HCT116 (cell line): ENCODE measurements at regions not wholly inside any gene's neighbourhood (a gene's known extent, or its start where the extent isn't known, plus 50 kb on each side); places are given as distances from the start of the nearest gene placed in this dataset.

Source experiments
- ATAC-seq: fragments of 200-7000 bp; cut with Tn5 transposase; 2 replicates; pipeline ENCODE4 v1.9.1; 2020; ENCODE audit warnings: mild to moderate bottlenecking, moderate library complexity
- BruUV-seq: library from RNA; stranded (reverse); fragments of 400-500 nt; replicated peaks from 2 replicates; lab custom pipeline; 2021; lab: Mats Ljungman, UMichigan
- CTCF ChIA-PET: fragments of 300-600 bp; sonication (Branson Sonifier 250); formaldehyde crosslinking; loops from one replicate; lab custom pipeline; 2021; ENCODE audit warnings: antibody characterized with exemption; lab: Charles Lee
- POLR2A ChIA-PET: fragments of 300-600, 350-600 bp; sonication (Branson Sonifier 250); formaldehyde crosslinking; loops from one replicate; lab custom pipeline; 2021; ENCODE audit warnings: antibody characterized with exemption; lab: Charles Lee
- RAD21 ChIA-PET, 2 experiments: fragments of 300-600 bp; sonication (Branson Sonifier 250); formaldehyde crosslinking; loops; one replicate each; lab custom pipeline; 2023; ENCODE audit warnings: low total read pairs in 2 of 2; ENCODE audit not compliant: uncharacterized antibody in 2 of 2, unreplicated experiment in 2 of 2, low non-redundant PET in 1 of 2; lab: Charles Lee
- DNase-seq: peaks from one replicate; pipeline ENCODE4 v3.0.0-alpha.2; 2010; ENCODE audit warnings: low read depth, low spot score
- H2AFZ ChIP-seq: fragments of 200-600 bp; shearing (Covaris generic), sonication (generic); 2 replicates; pipeline ENCODE4 v1.6.1; 2017; ENCODE audit warnings: low read depth, mixed run types, mixed read lengths, antibody characterized with exemption, low read length; ENCODE audit not compliant: poor library complexity, severe bottlenecking
- H3K27ac ChIP-seq: 2 replicates; pipeline ENCODE4 v1.5.1; 2012; ENCODE audit warnings: low read depth, low read length
- H3K27me3 ChIP-seq: fragments of 200-600 bp; sonication (generic); 2 replicates; pipeline ENCODE4 v1.6.1; 2016; ENCODE audit warnings: mixed run types, low read length, mixed read lengths; ENCODE audit not compliant: insufficient read depth
- H3K36me3 ChIP-seq, 2 experiments: fragments of 200-500 bp in 1 of 2; fragments of 200-600 bp in 1 of 2; sonication (Bioruptor generic) in 1 of 2; sonication (generic) in 1 of 2; 2 replicates each; pipeline versions ENCODE4 v1.5.1 to v1.6.1; 2014 to 2016; ENCODE audit warnings: low read length in 2 of 2, inconsistent platforms in 1 of 2, mixed read lengths in 1 of 2, mixed run types in 1 of 2; ENCODE audit not compliant: insufficient read depth in 2 of 2, control insufficient read depth in 1 of 2
- H3K4me1 ChIP-seq, 2 experiments: fragments of 200-600 bp in 1 of 2; sonication (generic) in 1 of 2; 2 replicates each; pipeline versions ENCODE4 v1.5.1 to v1.6.1; 2012 to 2017; ENCODE audit warnings: low read length in 2 of 2, inconsistent platforms in 1 of 2, mild to moderate bottlenecking in 1 of 2, mixed read lengths in 1 of 2, mixed run types in 1 of 2, moderate library complexity in 1 of 2; ENCODE audit not compliant: insufficient read depth in 2 of 2, control insufficient read depth in 1 of 2
- H3K4me2 ChIP-seq: fragments of 200-600 bp; sonication (generic); 2 replicates; pipeline ENCODE4 v1.6.1; 2017; ENCODE audit warnings: mixed run types, low read length, mixed read lengths
- H3K4me3 ChIP-seq, 2 experiments: fragments of 200-600 bp in 1 of 2; sonication (generic) in 1 of 2; replicated peaks in 1 of 2; 2 replicates each; pipeline ENCODE4 v1.5.1; 2011 to 2016; ENCODE audit warnings: low read length in 2 of 2, control low read depth in 1 of 2, low read depth in 1 of 2, mild to moderate bottlenecking in 1 of 2, mixed read lengths in 1 of 2, mixed run types in 1 of 2
- H3K79me2 ChIP-seq: fragments of 200-600 bp; sonication (generic); 2 replicates; pipeline ENCODE4 v1.6.1; 2017; ENCODE audit warnings: mild to moderate bottlenecking, mixed run types, low read length, moderate library complexity, mixed read lengths; ENCODE audit not compliant: insufficient read depth
- H3K9ac ChIP-seq: fragments of 200-600 bp; sonication (generic); 2 replicates; pipeline ENCODE4 v1.6.1; 2016; ENCODE audit warnings: low read length, mixed read lengths
- H3K9me2 ChIP-seq: fragments of 200-600 bp; sonication (generic), shearing (Covaris generic); 2 replicates; pipeline ENCODE4 v1.6.1; 2017; ENCODE audit warnings: mixed run types, mild to moderate bottlenecking, moderate library complexity; ENCODE audit not compliant: insufficient read depth
- H3K9me3 ChIP-seq, 2 experiments: fragments of 200-500 bp in 1 of 2; fragments of 200-600 bp in 1 of 2; sonication (Bioruptor generic) in 1 of 2; sonication (generic) in 1 of 2; 2 replicates each; pipeline ENCODE4 v1.6.1; 2014 to 2017; ENCODE audit warnings: low read length in 2 of 2, mixed read lengths in 2 of 2, inconsistent platforms in 1 of 2, low read depth in 1 of 2, mild to moderate bottlenecking in 1 of 2, mixed run types in 1 of 2, moderate library complexity in 1 of 2; ENCODE audit not compliant: control insufficient read depth in 1 of 2, insufficient read depth in 1 of 2
- H4K20me1 ChIP-seq: fragments of 200-600 bp; sonication (generic), shearing (Covaris generic); 2 replicates; pipeline ENCODE4 v1.6.1; 2017; ENCODE audit warnings: mixed run types, mild to moderate bottlenecking, moderate library complexity; ENCODE audit not compliant: insufficient read depth
- CEBPB ChIP-seq: IDR thresholded peaks from 2 replicates; pipeline ENCODE4 v1.6.1; 2012; ENCODE audit warnings: low read depth
- EGR1 ChIP-seq: IDR thresholded peaks from 2 replicates; pipeline ENCODE4 v1.6.1; 2012; ENCODE audit warnings: low read depth
- EZH2 ChIP-seq: fragments of 200-600 bp; sonication (generic); IDR thresholded peaks from 2 replicates; pipeline ENCODE4 v1.6.1; 2017; ENCODE audit warnings: antibody characterized with exemption, mixed run types
- MAX ChIP-seq: IDR thresholded peaks from 2 replicates; pipeline ENCODE4 v1.6.1; 2012
- REST ChIP-seq: IDR thresholded peaks from 2 replicates; pipeline ENCODE4 v1.6.1; 2012; ENCODE audit warnings: low read depth
- SP1 ChIP-seq: IDR thresholded peaks from 2 replicates; pipeline ENCODE4 v1.6.1; 2012; ENCODE audit warnings: low read depth
- ZBTB33 ChIP-seq: IDR thresholded peaks from 2 replicates; pipeline ENCODE4 v1.6.1; 2011; ENCODE audit warnings: mild to moderate bottlenecking, low read length, moderate library complexity; ENCODE audit not compliant: insufficient replicate concordance; ENCODE audit errors: extremely low read depth
- intact Hi-C: fragments of 100-400 bp; cut with micrococcal nuclease; formaldehyde crosslinking; loops from 2 replicates; pipeline ENCODE4 v1.10.0; 2022

- H3K27ac ChIP-seq, result no peak overlapping the region
- no peak overlapping the region for H3K9ac ChIP-seq
- ChIA-PET RAD21 (no interaction called here), CTCF (no interaction called here), POLR2A (no interaction called here)
- no peaks in the 10 kb centered on the region for H3K9me2 ChIP-seq
- no peaks in the 10 kb centered on the region for H3K36me3 ChIP-seq
- peaks cover 0 to 7% of the 10 kb centered on the region in 2 experiments; a peak in 2 of 4 replicates for H3K4me1 ChIP-seq
- no TSS peak for BruUV-seq
- no peaks in the 10 kb centered on the region for H4K20me1 ChIP-seq
- no peak for DNase-seq
- TF ChIP-seq CEBPB (no peak), ZBTB33 (no peak), EZH2 (no peak), EGR1 (no peak), MAX (no peak), REST (no peak), SP1 (no peak)
- H3K79me2 ChIP-seq, result no peaks in the 10 kb centered on the region
- intact Hi-C loops, result no loop called here
- no peak overlapping the region for H3K4me3 ChIP-seq
- no peak overlapping the region for H2AFZ ChIP-seq
- no peak for ATAC-seq
- no peak overlapping the region for H3K4me2 ChIP-seq
- no peaks in the 10 kb centered on the region for H3K27me3 ChIP-seq
- H3K9me3 ChIP-seq, result peaks cover 0 to 4% of the 10 kb centered on the region in 2 experiments; a peak in 1 of 4 replicates
Measured at GRCh38 chr14:103255555-103255954, 78.5 kb upstream of the EIF5 start.
